Transverse colon (tissue), 4 donors: ENCODE measurements at regions not wholly inside any gene's neighbourhood (a gene's known extent, or its start where the extent isn't known, plus 50 kb on each side); places are given as distances from the start of the nearest gene placed in this dataset.
"Not testable (repeated sequence)": the region's sequence is repeated elsewhere in the genome, so short reads cannot be mapped to it uniquely, and the experiment has no call there.

Experiments
- CTCF ChIP-seq, 5 experiments: fragments of 200-600 bp in 3 of 5; fragments of 450-650 bp in 2 of 5; sonication (generic) in 3 of 5; IDR thresholded peaks; 1 replicate in 2 of 5; 2 replicates in 3 of 5; pipeline ENCODE4 v1.5.1; 2016 to 2017; ENCODE audit warnings: antibody characterized with exemption in 5 of 5, inconsistent platforms in 3 of 5, mild to moderate bottlenecking in 2 of 5, moderate library complexity in 1 of 5
- EP300 ChIP-seq: sonication (generic); formaldehyde crosslinking; IDR thresholded peaks from one replicate; pipeline ENCODE4 v1.6.1; 2017; ENCODE audit warnings: antibody characterized with exemption, low read depth
- POLR2A ChIP-seq: fragments of 450-650 bp; IDR thresholded peaks from one replicate; pipeline ENCODE4 v1.6.1; 2016; ENCODE audit warnings: antibody characterized with exemption, mild to moderate bottlenecking, moderate library complexity
- POLR2AphosphoS5 ChIP-seq, 3 donors: sonication (generic); formaldehyde crosslinking; IDR thresholded peaks; one replicate each; pipeline ENCODE4 v1.6.1; 2016; ENCODE audit warnings: antibody characterized with exemption in 3 of 3

- not testable (repeated sequence) for TF ChIP-seq EP300; CTCF (IDR thresholded peaks at IDR 0.05); POLR2AphosphoS5 (IDR thresholded peaks at IDR 0.05); POLR2A
Measured at GRCh38 chr11:44442893-44443673, 122.4 kb upstream of the CD82 start.
